Mesendoderm (in vitro differentiated cells): ENCODE measurements at regions not wholly inside any gene's neighbourhood (a gene's known extent, or its start where the extent isn't known, plus 50 kb on each side); places are given as distances from the start of the nearest gene placed in this dataset.

ENCODE experiments used
- DNase-seq: peaks from one replicate; pipeline ENCODE4 v3.0.0; 2013
- H2AK5ac ChIP-seq: 2 replicates; pipeline ENCODE4 v1.6.1; 2013; ENCODE audit warnings: low read length, inconsistent platforms
- H2BK120ac ChIP-seq: 2 replicates; pipeline ENCODE4 v1.6.1; 2013; ENCODE audit warnings: low read depth, mild to moderate bottlenecking, low read length, moderate library complexity, mixed read lengths
- H2BK15ac ChIP-seq: replicated peaks from 2 replicates; pipeline ENCODE4 v1.6.1; 2013; ENCODE audit warnings: low read depth, mild to moderate bottlenecking, moderate library complexity
- H2BK5ac ChIP-seq: 2 replicates; pipeline ENCODE4 v1.6.1; 2013; ENCODE audit warnings: low read length, inconsistent platforms
- H3K18ac ChIP-seq: 2 replicates; pipeline ENCODE4 v1.6.1; 2013; ENCODE audit warnings: mild to moderate bottlenecking, low read length, mixed read lengths
- H3K23ac ChIP-seq: one replicate; pipeline ENCODE4 v1.6.1; 2013; ENCODE audit warnings: low read length
- H3K27ac ChIP-seq: 2 replicates; pipeline ENCODE4 v1.5.1; 2013; ENCODE audit warnings: low read depth, mild to moderate bottlenecking, inconsistent platforms, low read length, moderate library complexity
- H3K27me3 ChIP-seq: 2 replicates; pipeline ENCODE4 v1.6.1; 2013; ENCODE audit warnings: low read length, control low read depth, mild to moderate bottlenecking, inconsistent platforms; ENCODE audit not compliant: insufficient read depth, poor library complexity
- H3K36me3 ChIP-seq: 2 replicates; pipeline ENCODE4 v1.6.1; 2013; ENCODE audit warnings: low read length, inconsistent platforms; ENCODE audit not compliant: control insufficient read depth, insufficient read depth
- H3K4ac ChIP-seq: one replicate; pipeline ENCODE4 v1.6.1; 2013; ENCODE audit warnings: low read depth, mild to moderate bottlenecking, low read length, moderate library complexity
- H3K4me1 ChIP-seq: 2 replicates; pipeline ENCODE4 v1.6.1; 2013; ENCODE audit warnings: low read depth, low read length, inconsistent platforms; ENCODE audit not compliant: control insufficient read depth
- H3K4me2 ChIP-seq: 2 replicates; pipeline ENCODE4 v1.6.1; 2013; ENCODE audit warnings: low read length
- H3K4me3 ChIP-seq: 2 replicates; pipeline ENCODE4 v1.5.1; 2013; ENCODE audit warnings: mild to moderate bottlenecking, low read length
- H3K56ac ChIP-seq: one replicate; pipeline ENCODE4 v1.6.1; 2013; ENCODE audit warnings: low read length
- H3K79me1 ChIP-seq: 2 replicates; pipeline ENCODE4 v1.6.1; 2013; ENCODE audit warnings: low read length, inconsistent platforms
- H3K79me2 ChIP-seq: 2 replicates; pipeline ENCODE4 v1.6.1; 2013; ENCODE audit warnings: mild to moderate bottlenecking, low read length; ENCODE audit not compliant: control insufficient read depth, insufficient read depth
- H3K9ac ChIP-seq: 2 replicates; pipeline ENCODE4 v1.6.1; 2013; ENCODE audit warnings: low read length, inconsistent platforms
- H4K5ac ChIP-seq: one replicate; pipeline ENCODE4 v1.6.1; 2013; ENCODE audit warnings: low read length
- H4K8ac ChIP-seq: one replicate; pipeline ENCODE4 v1.6.1; 2013; ENCODE audit warnings: low read depth, mild to moderate bottlenecking, control low read depth, low read length, moderate library complexity
- WGBS: extraction: QIAGEN DNeasy Blood & Tissue Kit; methylation state at CpG from one replicate; pipeline ENCODE4 v1.1.7; 2013; ENCODE audit warnings: low lambda C conversion rate, missing lambda C conversion rate; ENCODE audit not compliant: insufficient coverage; ENCODE audit errors: extremely low coverage; 5-methylcytosine and 5-hydroxymethylcytosine counted together

GRCh38 chr22:49482811-49483210 lies 344.9 kb downstream of the BRD1 start:
- H3K23ac ChIP-seq, result no peak overlapping the region
- no peak overlapping the region for H2BK15ac ChIP-seq
- H3K4me2 ChIP-seq, result no peak overlapping the region
- H3K27me3 ChIP-seq, result no peaks in the 10 kb centered on the region
- no peak overlapping the region for H2BK120ac ChIP-seq
- H3K36me3 ChIP-seq, result no peaks in the 10 kb centered on the region
- H3K79me2 ChIP-seq, result no peaks in the 10 kb centered on the region
- no peak for DNase-seq
- H3K18ac ChIP-seq, result no peak overlapping the region
- no peak overlapping the region for H3K27ac ChIP-seq
- H3K4ac ChIP-seq, result no peak overlapping the region
- WGBS, result no CpG with 5 or more reads among the region's 13 CpGs
- peaks cover 13% of the 10 kb centered on the region for H3K4me1 ChIP-seq
- no peak overlapping the region for H2BK5ac ChIP-seq
- no peak overlapping the region for H4K8ac ChIP-seq
- H3K56ac ChIP-seq, result no peak overlapping the region
- no peak overlapping the region for H3K9ac ChIP-seq
- no peak overlapping the region for H4K5ac ChIP-seq
- H2AK5ac ChIP-seq, result peak overlapping the region; percentile 33
- H3K79me1 ChIP-seq, result no peaks in the 10 kb centered on the region
- H3K4me3 ChIP-seq, result no peak overlapping the region

- Histone ChIP-seq H3K56ac (peak overlapping the region; percentile 74), H4K8ac (no peak overlapping the region), H3K36me3 (no peaks in the 10 kb centered on the region), H2AK5ac (no peak overlapping the region), H3K23ac (no peak overlapping the region), H3K4me2 (no peak overlapping the region), H2BK5ac (peak overlapping the region; percentile 18), H3K4me3 (no peak overlapping the region), H3K9ac (peak overlapping the region; percentile 36), H2BK15ac (no peak overlapping the region), H3K79me2 (no peaks in the 10 kb centered on the region), H4K5ac (no peak overlapping the region), H3K27me3 (no peaks in the 10 kb centered on the region), H3K4me1 (peaks cover 13% of the 10 kb centered on the region), H3K18ac (peak overlapping the region; percentile 33), H3K4ac (no peak overlapping the region), H2BK120ac (peak overlapping the region; percentile 29), H3K79me1 (no peaks in the 10 kb centered on the region), H3K27ac (peak overlapping the region; percentile 52)
- no CpG with 5 or more reads among the region's 35 CpGs for WGBS
- peak; percentile 59 for DNase-seq
Observed at GRCh38 chr22:49481659-49482399, 345.8 kb downstream of the BRD1 start.

GRCh38 chr22:49480896-49481658 lies 346.6 kb downstream of the BRD1 start:
- no peak overlapping the region for H3K4me3 ChIP-seq
- no CpG with 5 or more reads among the region's 23 CpGs for WGBS

GRCh38 chr22:49480331-49480730 lies 347.3 kb downstream of the BRD1 start:
- Histone ChIP-seq H3K27me3 (no peaks in the 10 kb centered on the region), H2BK120ac (no peak overlapping the region), H4K5ac (no peak overlapping the region), H3K79me1 (no peaks in the 10 kb centered on the region), H3K36me3 (no peaks in the 10 kb centered on the region), H4K8ac (no peak overlapping the region), H3K4me3 (no peak overlapping the region), H3K18ac (no peak overlapping the region), H3K4me1 (peaks cover 13% of the 10 kb centered on the region), H3K4ac (no peak overlapping the region), H2BK15ac (no peak overlapping the region), H3K79me2 (no peaks in the 10 kb centered on the region), H2AK5ac (no peak overlapping the region), H3K27ac (no peak overlapping the region), H3K4me2 (no peak overlapping the region), H3K23ac (no peak overlapping the region), H2BK5ac (no peak overlapping the region), H3K9ac (no peak overlapping the region), H3K56ac (peak overlapping the region; percentile 37)
- WGBS, result no CpG with 5 or more reads among the region's 9 CpGs
- no peak for DNase-seq

More at GRCh38 chr22:49480896-49481658, 346.6 kb downstream of the BRD1 start:
- Histone ChIP-seq H2BK5ac (no peak overlapping the region), H3K4ac (no peak overlapping the region), H2BK15ac (no peak overlapping the region), H3K27ac (no peak overlapping the region), H3K9ac (no peak overlapping the region), H2BK120ac (no peak overlapping the region), H4K5ac (no peak overlapping the region), H3K23ac (no peak overlapping the region), H3K18ac (peak overlapping the region; percentile 0), H3K36me3 (no peaks in the 10 kb centered on the region), H3K79me2 (no peaks in the 10 kb centered on the region), H3K56ac (peak overlapping the region; percentile 74), H3K4me2 (no peak overlapping the region), H4K8ac (no peak overlapping the region), H3K79me1 (no peaks in the 10 kb centered on the region), H3K27me3 (no peaks in the 10 kb centered on the region), H2AK5ac (no peak overlapping the region), H3K4me1 (peaks cover 13% of the 10 kb centered on the region)
- no peak for DNase-seq

GRCh38 chr22:49479566-49479965 lies 348.1 kb downstream of the BRD1 start:
- H3K23ac ChIP-seq, result no peak overlapping the region
- no peaks in the 10 kb centered on the region for H3K27me3 ChIP-seq
- H3K36me3 ChIP-seq, result no peaks in the 10 kb centered on the region
- no peak overlapping the region for H2AK5ac ChIP-seq
- no peak overlapping the region for H3K4ac ChIP-seq
- H4K8ac ChIP-seq, result no peak overlapping the region
- H3K79me2 ChIP-seq, result no peaks in the 10 kb centered on the region
- H3K18ac ChIP-seq, result no peak overlapping the region
- no peaks in the 10 kb centered on the region for H3K79me1 ChIP-seq
- H3K9ac ChIP-seq, result no peak overlapping the region
- H2BK15ac ChIP-seq, result no peak overlapping the region
- no peak overlapping the region for H3K56ac ChIP-seq
- no peak overlapping the region for H2BK120ac ChIP-seq
- DNase-seq, result no peak
- no peak overlapping the region for H3K4me3 ChIP-seq
- H2BK5ac ChIP-seq, result no peak overlapping the region
- peaks cover 13% of the 10 kb centered on the region for H3K4me1 ChIP-seq
- WGBS, result no CpG with 5 or more reads among the region's 9 CpGs
- H3K27ac ChIP-seq, result no peak overlapping the region
- H4K5ac ChIP-seq, result no peak overlapping the region
- no peak overlapping the region for H3K4me2 ChIP-seq
